GM19035 (cell line): ENCODE measurements at regions not wholly inside any gene's neighbourhood (a gene's known extent, or its start where the extent isn't known, plus 50 kb on each side); places are given as distances from the start of the nearest gene placed in this dataset.

Experiments
- ATAC-seq: cut with Tn5 transposase; IDR thresholded peaks from one replicate; pipeline ENCODE4 v1.9.1; 2021; ENCODE audit not compliant: unreplicated experiment

DNA sequence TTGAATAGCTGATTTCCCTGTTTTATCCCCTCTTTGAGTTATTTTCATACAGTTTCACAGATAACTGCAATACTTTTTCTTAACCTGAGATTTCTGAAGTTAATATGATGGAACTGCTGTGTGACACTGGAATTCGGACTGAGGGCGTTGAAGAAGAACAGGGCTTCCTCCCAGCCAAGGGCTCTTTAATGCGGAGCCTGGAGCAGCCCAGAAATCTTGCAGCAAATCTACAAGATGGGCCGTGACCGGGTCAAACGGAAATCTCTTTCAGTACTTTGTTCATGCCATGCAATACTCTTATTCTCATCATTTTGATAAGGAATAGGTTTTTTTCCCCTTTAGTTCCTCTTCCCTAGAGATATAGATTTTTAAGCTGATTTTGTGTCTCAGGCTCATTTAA is 236.8 kb upstream of the IRX4 start:
- ATAC-seq: no peak

DNA sequence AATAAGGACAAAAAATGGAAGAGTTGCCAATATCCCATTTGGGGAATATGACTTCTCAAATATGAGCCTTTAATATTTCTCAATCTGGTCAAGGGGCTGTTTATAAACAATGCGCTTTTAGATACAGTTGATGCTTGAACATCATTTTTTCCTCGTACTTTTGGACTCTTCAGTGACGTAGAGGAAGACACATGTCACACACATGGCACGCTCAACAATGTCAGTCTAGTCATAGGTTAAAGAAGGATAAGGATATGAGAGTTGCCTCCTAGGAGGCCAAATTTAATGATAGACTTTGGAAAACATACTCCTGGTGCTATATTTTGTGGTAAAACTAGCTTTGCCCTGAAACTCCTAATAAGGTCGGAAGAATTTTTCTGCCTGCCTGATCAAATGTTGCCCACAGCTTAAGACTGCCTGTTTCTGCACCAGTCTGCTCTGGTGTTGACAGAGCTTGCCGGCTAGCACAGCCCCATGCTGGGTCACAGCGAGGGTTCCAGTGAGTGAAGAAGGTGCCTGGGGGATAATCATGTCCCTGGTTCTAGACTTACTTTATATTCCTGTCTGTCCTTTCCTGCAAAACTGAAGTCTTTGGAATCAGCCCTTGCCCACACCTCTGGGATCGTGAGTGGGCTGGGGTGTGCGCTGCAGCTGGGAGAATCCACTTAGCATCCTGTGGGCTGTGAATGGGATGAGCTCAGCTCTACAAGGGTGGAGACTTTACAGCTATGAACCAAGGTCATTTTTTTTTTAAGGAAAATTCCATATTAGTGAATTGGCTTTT is 230.8 kb upstream of the IRX4 start:
- no peak for ATAC-seq

DNA sequence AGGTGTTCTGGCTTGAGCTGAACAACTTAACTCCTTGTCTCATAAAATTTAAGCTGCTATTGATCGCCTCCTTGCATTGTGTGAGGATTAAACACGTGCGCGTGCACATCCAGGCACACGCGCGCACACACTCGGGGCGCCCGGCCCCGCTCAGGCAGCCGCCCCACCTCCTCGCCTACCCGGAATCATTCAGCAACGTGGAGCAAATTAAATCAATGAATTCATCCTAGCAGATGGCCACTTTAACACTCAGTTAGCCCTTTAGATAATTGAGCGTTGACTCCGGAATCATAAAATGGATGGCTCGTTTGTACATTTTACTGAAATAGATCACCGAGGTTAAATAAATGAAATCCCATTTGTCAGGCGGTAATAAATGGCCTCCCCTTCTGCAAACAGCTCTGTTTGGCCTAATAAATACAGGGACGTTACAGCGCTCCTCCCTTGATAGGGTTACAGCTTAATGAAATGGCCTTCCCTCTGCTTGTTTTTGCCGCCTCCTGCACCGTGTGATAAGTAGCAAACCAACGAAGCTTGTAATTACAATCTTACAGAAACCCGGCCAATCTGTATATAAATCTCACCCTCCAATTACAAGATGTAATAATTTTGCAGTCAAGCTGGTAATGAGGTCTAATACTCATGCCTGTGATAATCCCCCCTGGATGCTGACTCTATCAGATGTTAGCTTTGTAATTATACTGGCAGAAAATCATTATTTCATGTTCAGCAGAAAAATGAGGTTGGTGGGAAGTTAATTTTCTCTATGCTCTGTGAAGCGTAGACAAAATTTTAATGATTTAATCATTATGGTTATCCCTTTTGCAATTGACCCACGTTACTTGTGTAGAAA is 229.7 kb upstream of the IRX4 start:
- ATAC-seq: no peak

DNA sequence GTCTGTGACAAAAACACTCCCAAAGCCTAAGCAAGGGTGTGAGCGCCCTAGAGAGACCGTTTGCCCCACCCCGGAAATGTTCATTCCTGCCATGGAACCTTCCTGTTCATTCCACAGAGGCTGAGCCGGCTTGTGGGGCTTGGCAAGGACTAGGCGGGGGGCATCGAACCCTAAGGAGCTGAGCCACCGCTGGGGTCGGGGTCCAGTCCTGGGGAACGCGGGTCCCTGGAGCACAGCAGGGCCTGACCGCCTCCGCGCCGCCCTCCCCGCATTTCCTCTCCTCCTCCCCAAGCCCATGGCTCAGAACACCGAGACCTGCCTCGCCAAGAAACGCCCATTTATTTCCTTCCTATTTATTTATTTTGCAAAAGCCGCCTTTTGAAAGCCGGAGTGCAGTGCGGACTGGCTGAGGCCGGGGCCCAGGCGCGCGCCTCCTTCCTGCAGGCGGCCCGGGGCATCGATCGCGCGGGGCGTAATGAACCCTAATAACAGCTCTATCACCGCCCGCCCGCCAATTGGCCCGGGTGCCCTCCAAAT is 228.9 kb upstream of the IRX4 start:
- ATAC-seq: no peak

DNA sequence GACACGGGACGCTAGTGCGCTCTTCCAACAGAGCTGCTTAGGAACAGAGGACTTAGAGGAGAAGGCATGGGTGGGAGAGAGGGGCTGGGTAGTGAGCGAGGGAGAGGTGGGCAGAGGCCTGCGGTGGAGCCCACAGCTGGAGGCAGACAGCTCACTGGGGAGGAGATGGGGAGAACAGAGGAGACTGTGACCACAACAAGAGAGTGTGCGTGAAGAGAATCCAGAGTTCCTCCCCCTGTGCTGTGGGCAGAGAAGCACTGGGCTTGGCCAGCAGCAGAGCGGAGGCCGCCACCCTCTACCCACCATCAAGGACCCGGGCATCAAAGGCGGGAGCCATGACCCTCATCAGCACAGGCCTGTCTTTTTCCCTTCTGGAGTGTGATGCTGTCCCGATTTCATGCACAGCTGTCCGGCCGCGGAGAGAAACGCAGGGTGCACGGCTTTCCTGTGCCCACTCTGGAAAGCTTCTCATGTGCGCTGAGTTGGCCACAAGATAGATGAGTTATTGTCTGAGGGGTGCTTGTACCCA is 228.3 kb upstream of the IRX4 start:
- no peak for ATAC-seq

DNA sequence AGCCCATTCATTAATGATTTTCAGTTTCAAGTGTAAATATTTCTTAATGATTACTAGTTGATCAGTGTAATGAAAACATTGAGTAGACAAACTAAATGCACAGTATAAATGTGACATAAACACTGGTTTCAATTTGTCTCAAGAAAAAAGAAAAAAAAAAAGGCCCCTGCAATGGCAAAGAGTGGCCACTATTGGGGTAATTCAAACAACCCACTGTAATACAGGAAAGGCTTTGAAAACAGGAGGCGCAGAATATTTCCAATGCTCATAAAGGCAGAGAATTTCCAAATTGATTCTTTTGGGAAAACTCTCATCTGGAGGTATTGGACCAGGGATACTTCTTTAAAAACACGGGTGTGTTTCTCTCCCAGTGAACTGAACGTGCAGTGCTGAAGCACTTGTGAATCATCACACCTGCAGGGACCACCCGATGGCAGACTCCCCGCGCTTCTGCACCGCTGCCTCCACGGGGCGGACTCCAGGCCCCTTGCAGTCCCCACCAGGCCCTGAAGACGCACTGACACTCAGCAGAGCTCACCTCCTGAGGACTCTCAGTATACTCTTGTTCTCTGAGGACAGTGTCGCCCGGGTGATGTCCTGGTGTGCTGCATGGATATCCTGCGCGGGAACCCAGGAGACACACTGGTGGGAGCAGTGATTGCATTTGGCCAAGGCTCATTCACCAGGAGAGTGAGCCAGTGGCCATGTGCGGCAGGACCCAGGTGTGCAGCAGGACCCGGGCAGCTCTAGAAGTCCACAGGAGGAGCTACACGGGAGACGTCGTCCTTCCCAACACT is 227.6 kb upstream of the IRX4 start:
- ATAC-seq: no peak

DNA sequence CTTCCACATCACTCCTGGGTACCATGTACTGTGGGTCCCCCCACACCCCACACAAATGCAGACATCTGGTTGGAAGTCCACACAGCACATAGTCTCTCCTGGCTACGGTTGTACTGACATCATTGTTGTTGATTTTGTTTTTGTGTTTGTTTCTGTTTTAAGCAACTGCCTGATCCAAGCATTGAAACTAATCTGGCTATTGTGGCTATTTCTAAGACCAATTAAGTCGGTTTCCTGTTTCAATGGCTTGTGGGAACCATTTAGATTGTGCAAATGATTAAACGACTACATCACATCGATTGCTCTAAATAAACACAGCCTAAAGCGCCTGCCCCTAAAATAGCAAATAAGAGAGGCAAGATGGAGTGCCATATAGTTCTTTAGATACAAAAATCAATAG is 226.8 kb upstream of the IRX4 start:
- ATAC-seq: no peak

DNA sequence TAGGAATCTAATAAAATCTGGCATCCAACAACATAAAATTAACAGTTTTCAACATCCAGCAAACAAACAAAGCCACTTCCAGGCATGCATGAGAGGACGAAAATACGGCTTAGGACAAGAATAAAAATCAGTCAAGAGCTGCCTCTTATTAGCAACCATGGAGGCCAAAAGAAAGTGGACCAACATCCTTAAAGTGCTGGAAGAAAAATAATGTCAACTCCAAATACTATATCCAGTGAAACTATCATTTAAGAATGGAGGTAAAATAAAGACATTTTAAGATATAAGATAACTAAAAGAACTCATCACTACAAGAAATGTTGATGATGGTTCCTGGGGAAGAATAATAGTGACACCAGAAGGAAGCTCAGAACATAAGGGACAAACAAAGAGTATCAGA is 224.0 kb upstream of the IRX4 start:
- no peak for ATAC-seq

DNA sequence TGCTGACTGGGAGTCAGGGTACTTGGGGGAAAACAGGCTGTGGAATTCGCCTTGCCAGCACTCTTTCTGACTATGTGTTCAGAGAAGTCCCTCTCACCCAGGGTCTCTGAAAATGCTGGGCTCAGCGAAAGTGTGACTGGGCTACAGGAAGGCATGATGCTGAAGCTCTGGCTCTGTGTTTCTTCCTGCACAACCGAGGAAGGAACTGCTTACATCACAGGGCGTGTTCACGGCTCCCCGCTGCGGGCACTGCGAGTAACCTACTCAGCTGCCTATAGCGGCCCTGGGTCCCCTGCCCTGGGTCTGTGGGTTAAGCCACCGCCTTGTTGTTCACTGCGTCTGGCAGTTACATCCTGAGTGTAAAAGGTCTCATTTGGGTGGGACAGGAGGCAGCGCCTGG is 222.4 kb upstream of the IRX4 start:
- no peak for ATAC-seq

DNA sequence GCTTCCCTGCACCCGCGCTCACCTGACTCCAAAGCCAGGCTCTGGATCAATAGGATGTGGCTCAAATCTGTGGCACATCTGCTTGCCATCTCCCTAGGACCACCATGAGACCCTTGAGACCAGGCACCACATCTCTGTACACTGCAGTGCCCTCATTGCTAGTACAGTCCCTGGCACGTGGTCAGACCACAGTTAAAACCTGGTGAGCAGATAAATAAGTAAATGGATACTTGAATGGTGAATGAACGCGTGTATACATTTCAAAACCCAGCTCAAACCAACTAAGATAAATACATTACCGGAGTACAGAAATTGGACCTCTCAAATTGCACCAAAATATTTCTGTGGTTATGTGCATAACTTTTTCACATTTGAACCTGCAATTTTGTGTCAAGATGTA is 221.2 kb upstream of the IRX4 start:
- ATAC-seq: no peak

DNA sequence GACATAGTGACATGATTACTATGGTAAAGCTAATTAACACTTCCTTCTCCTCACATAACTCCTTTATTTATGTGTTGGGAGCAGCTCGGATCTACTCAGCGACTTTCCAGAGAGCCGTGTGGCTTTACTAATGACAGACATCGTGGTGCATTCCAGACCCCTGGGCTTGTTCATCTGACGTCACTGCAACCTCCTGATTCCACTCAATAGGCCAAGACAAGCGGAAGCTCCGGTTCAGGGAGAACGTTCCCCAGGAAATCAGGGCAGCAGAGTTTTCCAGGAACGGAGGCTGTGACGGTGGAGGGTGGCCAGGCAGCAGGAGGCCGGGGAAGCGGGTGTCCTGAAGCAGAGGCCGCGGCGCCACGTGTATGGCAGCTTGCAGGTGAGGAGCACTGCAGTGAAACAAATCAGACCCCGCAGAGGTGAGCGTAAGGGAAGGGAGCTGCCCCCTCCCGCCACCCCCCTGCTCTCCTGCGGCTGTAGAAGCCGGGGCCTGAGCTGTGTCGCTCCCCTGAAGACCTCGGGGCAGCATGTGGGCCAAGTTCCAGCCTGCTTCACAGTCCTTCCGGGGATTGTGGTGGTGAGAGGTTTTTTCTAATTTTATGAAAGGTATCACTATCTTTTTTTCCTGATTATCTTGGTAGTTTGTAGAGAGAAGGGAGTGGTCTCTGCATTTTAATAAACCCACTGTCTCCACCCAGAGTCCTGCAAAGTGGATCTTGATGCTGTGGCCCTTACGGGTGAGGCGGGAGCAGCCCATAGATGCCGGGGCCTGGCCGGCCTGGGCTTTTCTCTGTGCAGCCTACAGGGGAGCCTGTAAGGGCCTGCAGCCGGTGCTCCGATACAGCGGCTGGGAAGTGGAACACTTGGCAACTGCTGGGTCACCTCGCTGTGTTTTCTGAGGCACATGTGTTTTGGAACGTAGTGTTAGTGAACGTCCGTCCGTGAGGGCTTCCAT is 220.4 kb upstream of the IRX4 start:
- no peak for ATAC-seq

DNA sequence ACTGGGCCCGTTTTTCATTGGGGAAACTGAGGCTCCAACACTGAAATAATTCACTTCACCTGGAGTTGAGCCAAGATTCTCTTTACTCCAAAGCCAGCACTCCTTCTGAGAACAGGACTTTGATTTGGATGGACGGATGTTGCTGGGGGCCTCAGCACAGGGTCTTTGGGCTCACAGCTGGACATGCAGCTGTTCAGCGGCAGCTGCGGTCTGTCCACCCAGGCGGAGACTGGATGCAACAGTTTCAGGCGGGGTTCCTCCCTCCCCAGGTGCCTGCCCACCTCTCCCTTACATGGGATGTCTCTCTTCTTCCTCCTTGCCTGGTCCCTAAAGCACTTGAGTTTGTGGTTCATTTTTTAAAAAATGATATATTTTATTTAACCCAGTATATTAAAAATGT is 219.0 kb upstream of the IRX4 start:
- ATAC-seq: no peak

DNA sequence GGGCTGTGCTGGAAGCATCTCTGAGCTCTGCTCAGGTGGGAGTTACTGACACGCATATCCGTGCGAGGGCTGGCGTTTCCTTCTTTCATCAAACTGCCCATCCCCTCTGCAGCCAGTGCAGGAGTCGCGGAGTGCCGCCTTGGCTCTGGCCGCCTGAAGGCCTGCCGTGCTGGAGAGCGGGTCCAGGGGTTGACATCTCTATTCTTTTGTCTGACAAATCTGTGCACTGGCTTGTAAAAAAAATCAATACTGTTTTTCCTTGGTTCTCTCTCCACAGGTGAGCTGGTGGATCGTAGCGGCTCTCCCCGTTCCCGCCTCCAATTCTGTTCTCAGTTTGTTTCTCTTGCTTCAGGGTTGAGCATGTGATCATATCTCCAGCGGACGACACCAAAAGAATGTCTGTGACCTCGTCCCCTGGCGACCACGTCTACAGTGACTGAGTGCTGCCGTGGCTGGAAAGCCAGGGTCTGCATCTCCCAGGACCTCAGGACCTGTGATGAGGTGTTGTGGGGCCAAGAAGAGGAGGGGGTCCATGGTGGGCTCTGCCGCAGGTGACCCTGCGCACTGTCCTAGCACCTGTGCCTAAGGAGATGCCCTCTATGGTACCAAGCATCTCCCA is 214.3 kb upstream of the IRX4 start:
- no peak for ATAC-seq

DNA sequence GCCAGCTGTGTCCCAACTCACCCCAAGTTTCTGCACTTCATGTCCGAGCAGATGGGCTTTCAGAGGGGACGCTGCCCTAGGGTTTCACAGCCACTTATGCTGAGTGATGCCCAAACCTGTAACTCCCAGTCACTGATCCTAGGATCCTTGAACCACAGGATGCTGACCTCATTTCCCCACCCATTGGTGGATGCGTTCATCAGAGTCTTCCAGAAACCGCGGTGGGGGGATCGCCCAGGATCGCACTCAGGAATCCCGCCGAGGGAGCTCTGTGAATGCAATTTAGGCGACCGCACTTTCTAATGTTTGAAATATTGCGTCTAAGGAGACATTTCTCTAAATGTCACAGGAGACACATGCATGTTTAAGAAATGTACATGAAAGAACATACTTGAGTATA is 212.3 kb upstream of the IRX4 start:
- ATAC-seq: no peak

DNA sequence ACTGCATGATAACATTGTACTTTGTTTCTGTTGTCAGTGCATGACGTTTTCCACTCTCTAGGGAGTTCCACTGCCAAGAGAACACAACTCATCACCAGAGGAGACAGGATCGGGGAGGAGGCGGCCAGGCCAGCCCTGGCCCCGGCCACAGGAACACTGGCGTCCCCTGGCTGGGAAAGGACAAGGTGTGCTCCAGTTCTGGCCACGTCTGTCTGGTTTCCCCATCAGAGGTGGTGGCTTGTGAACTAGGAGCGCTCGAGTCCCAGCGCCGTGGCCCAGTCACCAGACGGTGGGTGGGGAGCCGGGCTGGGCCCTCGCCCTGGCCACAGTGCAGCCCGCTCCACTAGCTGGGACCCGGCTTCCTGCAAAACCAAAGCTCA is 211.9 kb upstream of the IRX4 start:
- no peak for ATAC-seq

DNA sequence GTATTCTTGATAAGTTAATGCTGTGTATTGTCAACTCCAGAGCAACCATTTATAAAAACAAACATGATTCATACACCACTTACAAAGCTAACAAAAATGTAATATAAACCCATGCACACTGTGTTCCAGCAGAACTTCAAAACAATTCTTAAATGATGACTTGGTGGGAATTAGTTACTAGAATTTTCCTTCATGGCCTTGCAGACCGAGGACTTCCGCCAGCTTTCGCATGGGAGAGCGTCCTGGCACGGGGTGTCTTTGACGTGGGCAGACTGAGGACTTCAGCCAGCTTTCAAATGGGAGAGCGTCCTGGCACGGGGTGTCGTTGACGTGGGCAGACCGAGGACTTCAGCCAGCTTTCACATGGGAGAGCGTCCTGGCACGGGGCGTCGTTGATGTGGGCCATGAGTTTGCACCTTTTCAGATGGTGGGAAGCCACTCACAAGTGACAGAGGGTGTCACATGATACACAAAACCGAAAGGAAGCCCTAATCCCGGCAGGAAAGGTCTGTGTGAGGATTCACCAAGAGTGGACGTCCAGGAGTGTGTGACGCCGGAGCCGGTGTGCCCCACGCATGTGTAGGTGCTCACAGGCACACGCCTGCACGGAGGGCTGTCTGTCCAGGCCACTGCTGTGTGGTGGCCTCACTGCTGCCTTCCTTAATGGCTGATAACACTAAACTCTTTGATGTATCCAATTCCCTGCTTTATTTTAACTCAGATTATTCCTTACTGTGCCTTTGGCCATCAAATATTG is 211.3 kb upstream of the IRX4 start:
- no peak for ATAC-seq

DNA sequence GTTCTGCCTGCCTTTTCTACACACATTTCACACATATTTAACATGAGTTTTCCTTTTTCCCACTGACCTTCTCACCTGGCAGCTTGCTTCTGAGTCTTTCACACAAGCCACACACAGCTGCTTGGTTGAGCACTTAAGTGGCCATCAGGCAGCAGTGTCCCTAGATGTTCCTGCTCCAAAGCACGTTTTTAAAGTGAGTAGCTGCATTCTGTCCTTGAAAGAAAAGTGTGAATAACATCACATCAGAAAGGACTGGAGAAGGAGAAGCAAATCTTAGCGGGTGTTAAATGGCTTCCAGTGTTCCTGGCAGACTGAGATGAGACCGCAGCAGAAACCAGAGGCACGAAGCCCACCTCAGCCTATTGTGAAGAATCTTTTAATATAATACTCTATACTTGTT is 209.2 kb upstream of the IRX4 start:
- ATAC-seq: no peak

DNA sequence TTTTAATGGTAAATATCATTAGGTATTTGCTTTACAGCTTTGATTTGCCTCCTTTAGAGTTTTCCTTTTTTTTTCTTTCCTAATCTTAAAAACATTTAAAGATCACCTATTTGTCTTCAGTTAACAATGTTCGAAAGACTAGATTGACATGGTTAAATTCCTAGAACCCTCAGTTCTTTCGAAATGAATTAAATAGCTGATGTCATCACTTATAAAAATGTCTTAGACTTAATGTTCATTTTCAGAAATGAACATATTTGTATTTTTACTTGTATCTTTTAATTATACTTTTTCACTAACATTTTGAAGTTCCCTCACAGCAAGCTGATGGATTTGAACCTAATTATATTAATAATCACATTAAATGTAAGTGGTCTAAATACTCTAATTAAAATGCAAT is 205.3 kb upstream of the IRX4 start:
- ATAC-seq: no peak

DNA sequence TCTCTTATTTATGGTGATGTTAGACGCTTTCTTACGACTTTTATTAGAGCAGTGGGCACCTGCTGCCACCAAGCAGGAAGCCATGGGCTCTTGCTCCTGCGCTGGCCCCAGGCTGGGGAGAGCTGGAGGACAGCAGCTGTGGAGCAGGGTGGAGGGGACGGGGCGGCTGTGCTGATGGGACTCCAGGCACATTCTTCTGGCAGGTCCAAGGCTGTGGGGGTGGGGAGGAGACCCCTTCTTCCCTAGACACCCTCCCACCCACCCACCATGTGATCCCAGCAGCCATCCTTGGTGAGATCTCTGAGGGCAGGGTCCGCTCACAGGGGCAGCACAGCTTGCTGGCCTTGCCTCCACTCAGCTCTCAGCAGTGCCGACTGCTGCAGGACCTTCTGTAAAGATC is 192.6 kb upstream of the IRX4 start:
- ATAC-seq: no peak
